AG10803 (cell line): ENCODE measurements at regions not wholly inside any gene's neighbourhood (a gene's known extent, or its start where the extent isn't known, plus 50 kb on each side); places are given as distances from the start of the nearest gene placed in this dataset.

Experiments used
- DNase-seq: peaks from one replicate; pipeline ENCODE4 v3.0.0; 2010; ENCODE audit warnings: low read depth
- H3K4me3 ChIP-seq: 2 replicates; pipeline ENCODE4 v1.5.1; 2011; ENCODE audit warnings: mild to moderate bottlenecking, low read length, control low read depth
- CTCF ChIP-seq: conservative IDR thresholded peaks from 2 replicates; pipeline ENCODE4 v1.5.1; 2011; ENCODE audit warnings: mild to moderate bottlenecking, low read length, control low read depth, inconsistent platforms

GRCh38 chr5:163635631-163636030, 130.2 kb downstream of the MAT2B start:
- DNase-seq, result no peak
- no peak overlapping the region for H3K4me3 ChIP-seq
- TF ChIP-seq CTCF, result no peak

GRCh38 chr5:163642904-163643303, 137.5 kb downstream of the MAT2B start:
- no peak for DNase-seq
- no peak for TF ChIP-seq CTCF
- H3K4me3 ChIP-seq, result no peak overlapping the region

- no peak for DNase-seq
- TF ChIP-seq CTCF, result no peak
- no peak overlapping the region for H3K4me3 ChIP-seq
Observed at GRCh38 chr5:163645421-163646416, 140.3 kb downstream of the MAT2B start.

GRCh38 chr5:163649514-163649913, 144.1 kb downstream of the MAT2B start:
- no peak for TF ChIP-seq CTCF
- DNase-seq, result peak; percentile 38
- no peak overlapping the region for H3K4me3 ChIP-seq

- no peak for DNase-seq
- TF ChIP-seq CTCF, result no peak
- H3K4me3 ChIP-seq, result no peak overlapping the region
Observed at GRCh38 chr5:163653526-163653925, 148.1 kb downstream of the MAT2B start.

- no peak for TF ChIP-seq CTCF
- H3K4me3 ChIP-seq, result no peak overlapping the region
- no peak for DNase-seq
Observed at GRCh38 chr5:163658702-163659567, 153.5 kb downstream of the MAT2B start.

GRCh38 chr5:163659568-163659902, 154.1 kb downstream of the MAT2B start:
- no peak for TF ChIP-seq CTCF
- no peak overlapping the region for H3K4me3 ChIP-seq
- DNase-seq, result no peak
